ENCODE measurements at regions not wholly inside any gene's neighbourhood (a gene's known extent, or its start where the extent isn't known, plus 50 kb on each side); places are given as distances from the start of the nearest gene placed in this dataset.

GRCh38 chr6:169965657-169966311 lies 214.4 kb downstream of the ERMARD start (continued):
- TF ChIP-seq EZH2phosphoT487 (IDR thresholded peaks at IDR 0.05; ENCODE audit: borderline replicate concordance, low read depth) (no peak), ELF1 (IDR thresholded peaks at IDR 0.05) (no peak), EP300 (IDR thresholded peaks at IDR 0.05; ENCODE audit: borderline replicate concordance in 1 of 2, low read depth in 1 of 2, low read length in 1 of 2) (no peak)
- TF ChIP-seq, protein P1, sequence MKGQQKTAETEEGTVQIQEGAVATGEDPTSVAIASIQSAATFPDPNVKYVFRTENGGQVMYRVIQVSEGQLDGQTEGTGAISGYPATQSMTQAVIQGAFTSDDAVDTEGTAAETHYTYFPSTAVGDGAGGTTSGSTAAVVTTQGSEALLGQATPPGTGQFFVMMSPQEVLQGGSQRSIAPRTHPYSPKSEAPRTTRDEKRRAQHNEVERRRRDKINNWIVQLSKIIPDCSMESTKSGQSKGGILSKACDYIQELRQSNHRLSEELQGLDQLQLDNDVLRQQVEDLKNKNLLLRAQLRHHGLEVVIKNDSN (IDR thresholded peaks at IDR 0.05; ENCODE audit: borderline replicate concordance, low read depth) = no peak
- TF ChIP-seq, protein P2, sequence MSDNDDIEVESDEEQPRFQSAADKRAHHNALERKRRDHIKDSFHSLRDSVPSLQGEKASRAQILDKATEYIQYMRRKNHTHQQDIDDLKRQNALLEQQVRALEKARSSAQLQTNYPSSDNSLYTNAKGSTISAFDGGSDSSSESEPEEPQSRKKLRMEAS (IDR thresholded peaks at IDR 0.05; ENCODE audit: low read depth) = no peak

DNA sequence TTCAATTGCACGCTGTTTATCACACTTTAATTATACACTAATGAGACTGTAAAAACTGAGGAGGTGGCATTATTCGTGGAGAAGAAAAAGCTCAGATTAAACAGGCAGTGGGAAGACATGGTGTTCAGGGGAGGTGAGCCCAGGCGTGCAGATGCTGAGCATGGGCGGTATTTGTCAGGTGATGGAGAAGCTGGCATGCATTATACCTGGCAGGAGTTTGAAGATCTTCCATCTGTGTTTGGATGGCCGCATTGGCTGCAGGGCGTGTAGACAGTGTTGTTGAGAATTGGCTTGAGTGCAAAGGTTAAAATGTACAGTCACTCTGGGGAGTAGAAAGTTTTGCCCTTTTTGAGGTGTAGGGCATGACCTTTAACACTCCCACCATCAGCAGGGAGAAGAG lies 213.8 kb downstream of the ERMARD start:
- no peaks in the 10 kb centered on the region for H3K36me3 ChIP-seq (replicated peaks in 1 of 2; ENCODE audit: control insufficient read depth in 1 of 2, insufficient read depth in 2 of 2, low read length in 1 of 2)
- CTCF ChIA-PET = interaction anchor here (0.6 kb wide), 1 partner anchor 458 kb away, joined by 3 read pairs; no protein-coding TSS in a partner anchor
- H3K9ac ChIP-seq = no peak overlapping the region
- POLR2A ChIA-PET = no interaction called here
- no peaks in the 10 kb centered on the region for H4K20me1 ChIP-seq (ENCODE audit: insufficient read depth)
- H2AFZ ChIP-seq (ENCODE audit: low read depth) = no peak overlapping the region
- no peaks in the 10 kb centered on the region for H3K79me2 ChIP-seq (ENCODE audit: insufficient read depth)
- no peak overlapping the region for H3K4me2 ChIP-seq
- peak; percentile 12 for DNase-seq
- no peaks in the 10 kb centered on the region for H3K9me3 ChIP-seq
- no peaks in the 10 kb centered on the region for H3F3A ChIP-seq (replicated peaks; ENCODE audit: insufficient read depth)
- H3K9me2 ChIP-seq = no peaks in the 10 kb centered on the region
- TF ChIP-seq, protein P3, sequence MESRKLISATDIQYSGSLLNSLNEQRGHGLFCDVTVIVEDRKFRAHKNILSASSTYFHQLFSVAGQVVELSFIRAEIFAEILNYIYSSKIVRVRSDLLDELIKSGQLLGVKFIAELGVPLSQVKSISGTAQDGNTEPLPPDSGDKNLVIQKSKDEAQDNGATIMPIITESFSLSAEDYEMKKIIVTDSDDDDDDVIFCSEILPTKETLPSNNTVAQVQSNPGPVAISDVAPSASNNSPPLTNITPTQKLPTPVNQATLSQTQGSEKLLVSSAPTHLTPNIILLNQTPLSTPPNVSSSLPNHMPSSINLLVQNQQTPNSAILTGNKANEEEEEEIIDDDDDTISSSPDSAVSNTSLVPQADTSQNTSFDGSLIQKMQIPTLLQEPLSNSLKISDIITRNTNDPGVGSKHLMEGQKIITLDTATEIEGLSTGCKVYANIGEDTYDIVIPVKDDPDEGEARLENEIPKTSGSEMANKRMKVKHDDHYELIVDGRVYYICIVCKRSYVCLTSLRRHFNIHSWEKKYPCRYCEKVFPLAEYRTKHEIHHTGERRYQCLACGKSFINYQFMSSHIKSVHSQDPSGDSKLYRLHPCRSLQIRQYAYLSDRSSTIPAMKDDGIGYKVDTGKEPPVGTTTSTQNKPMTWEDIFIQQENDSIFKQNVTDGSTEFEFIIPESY (IDR thresholded peaks at IDR 0.05; ENCODE audit: borderline replicate concordance, low read depth) = no peak
- TF ChIP-seq, protein P2 (IDR thresholded peaks at IDR 0.05; ENCODE audit: low read depth) = no peak
- TF ChIP-seq GABPA (IDR thresholded peaks at IDR 0.05; ENCODE audit: low read depth) (no peak), POLR2AphosphoS5 (IDR thresholded peaks at IDR 0.05; ENCODE audit: low read depth, low read length) (no peak), TCF12 (IDR thresholded peaks at IDR 0.05) (no peak), MXI1 (IDR thresholded peaks at IDR 0.05; ENCODE audit: low read depth, low read length) (no peak), JUND (IDR thresholded peaks at IDR 0.05) (no peak), CTCF (IDR thresholded peaks at IDR 0.05) (no peak), FOXM1 (IDR thresholded peaks at IDR 0.05; ENCODE audit: low read depth) (no peak), CHD2 (IDR thresholded peaks at IDR 0.05; ENCODE audit: low read length, partially characterized antibody) (no peak)
- no peaks in the 10 kb centered on the region for H3K27me3 ChIP-seq (ENCODE audit: insufficient read depth)
- H3K4me3 ChIP-seq (ENCODE audit: low read depth in 2 of 2, low read length in 1 of 2) = no peak overlapping the region
- 29% methylated on average over 6 of the region's 6 CpGs for WGBS (ENCODE audit: low lambda C conversion rate)
- H3K4me1 ChIP-seq (ENCODE audit: control insufficient read depth in 1 of 2, insufficient read depth in 2 of 2, low read depth in 1 of 2, low read length in 1 of 2) = peaks cover 0 to 12% of the 10 kb centered on the region in 2 experiments; a peak in 1 of 4 replicates
- no peak overlapping the region for H3K27ac ChIP-seq (ENCODE audit: low read depth in 2 of 2, low read length in 1 of 2)

All from SK-N-SH (cell line).